ENCODE measurements at regions not wholly inside any gene's neighbourhood (a gene's known extent, or its start where the extent isn't known, plus 50 kb on each side); places are given as distances from the start of the nearest gene placed in this dataset.
"Not testable (repeated sequence)": the region's sequence is repeated elsewhere in the genome, so short reads cannot be mapped to it uniquely, and the experiment has no call there.

- peak; percentile 20 for DNase-seq
Observed at GRCh38 chr10:120051671-120052070, 159.1 kb downstream of the SEC23IP start.

- no peak for DNase-seq
Observed at GRCh38 chr10:120052964-120053702, 160.6 kb downstream of the SEC23IP start.

GRCh38 chr10:120059790-120060189 lies 167.3 kb downstream of the SEC23IP start:
- DNase-seq: not testable (repeated sequence)

- no peak for DNase-seq
Observed at GRCh38 chr10:120067427-120067826, 174.9 kb downstream of the SEC23IP start.

GRCh38 chr10:120069700-120070099 lies 177.2 kb downstream of the SEC23IP start:
- no peak for DNase-seq

GRCh38 chr10:120075349-120075748 lies 182.8 kb downstream of the SEC23IP start:
- DNase-seq: no peak

- DNase-seq: no peak
Observed at GRCh38 chr10:120076996-120077706, 184.6 kb downstream of the SEC23IP start.

- DNase-seq: peak; percentile 12
Observed at GRCh38 chr10:120077707-120078492, 185.4 kb downstream of the SEC23IP start.

- no peak for DNase-seq
Observed at GRCh38 chr10:120085096-120085796, 192.7 kb downstream of the SEC23IP start.

- no peak for DNase-seq
Observed at GRCh38 chr10:120086066-120086465, 193.5 kb downstream of the SEC23IP start.

GRCh38 chr10:120087109-120087508 lies 194.6 kb downstream of the SEC23IP start:
- DNase-seq: no peak

- peak; percentile 52 for DNase-seq
Observed at GRCh38 chr10:120095875-120096274, 203.3 kb downstream of the SEC23IP start.

GRCh38 chr10:120097766-120098165 lies 205.2 kb downstream of the SEC23IP start:
- DNase-seq: no peak

GRCh38 chr10:120098232-120098930 lies 205.9 kb downstream of the SEC23IP start:
- no peak for DNase-seq

GRCh38 chr10:120103738-120104560 lies 211.4 kb downstream of the SEC23IP start:
- DNase-seq: no peak

GRCh38 chr10:120105001-120105400 lies 212.5 kb downstream of the SEC23IP start:
- DNase-seq: no peak

- no peak for DNase-seq
Observed at GRCh38 chr10:120105492-120105891, 213.0 kb downstream of the SEC23IP start.

GRCh38 chr10:120108916-120109315 lies 216.4 kb downstream of the SEC23IP start:
- DNase-seq: no peak

GRCh38 chr10:120109725-120110124 lies 217.2 kb downstream of the SEC23IP start:
- DNase-seq: not testable (repeated sequence)

- no peak for DNase-seq
Observed at GRCh38 chr10:120110196-120110595, 217.7 kb downstream of the SEC23IP start.

GRCh38 chr10:120111628-120112027 lies 219.1 kb downstream of the SEC23IP start:
- DNase-seq: no peak

All from NCI-H526 treated with DMSO at 0.1 percent for 48 hours (cell line).